Umbilical cord (tissue), 1 donor: ENCODE measurements at regions not wholly inside any gene's neighbourhood (a gene's known extent, or its start where the extent isn't known, plus 50 kb on each side); places are given as distances from the start of the nearest gene placed in this dataset.
"Not testable (repeated sequence)": the region's sequence is repeated elsewhere in the genome, so short reads cannot be mapped to it uniquely, and the experiment has no call there.

ENCODE experiments used
- DNase-seq: peaks from one replicate; pipeline ENCODE4 v3.0.0-alpha.2; 2015; ENCODE audit warnings: low spot score

DNA sequence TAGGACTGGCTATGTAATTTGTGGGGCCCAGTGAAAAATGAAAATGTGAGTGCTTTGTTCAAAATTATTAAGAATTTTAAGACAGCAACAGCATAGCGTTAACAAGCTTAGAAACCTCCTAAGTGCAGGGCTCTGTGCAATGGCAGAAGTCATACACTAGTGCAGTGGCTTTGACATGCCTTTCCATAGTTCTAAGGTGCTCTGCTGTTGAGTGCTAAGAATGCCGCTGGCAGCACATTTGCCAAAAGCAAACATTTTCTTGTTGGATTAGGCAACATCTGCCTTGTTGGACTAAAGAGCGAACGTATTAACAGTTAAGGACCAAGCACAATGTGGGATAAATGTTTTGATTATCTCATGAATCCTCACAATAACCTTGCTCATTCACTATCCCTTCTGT, 244.9 kb upstream of the PDE3A start:
- DNase-seq: no peak

DNA sequence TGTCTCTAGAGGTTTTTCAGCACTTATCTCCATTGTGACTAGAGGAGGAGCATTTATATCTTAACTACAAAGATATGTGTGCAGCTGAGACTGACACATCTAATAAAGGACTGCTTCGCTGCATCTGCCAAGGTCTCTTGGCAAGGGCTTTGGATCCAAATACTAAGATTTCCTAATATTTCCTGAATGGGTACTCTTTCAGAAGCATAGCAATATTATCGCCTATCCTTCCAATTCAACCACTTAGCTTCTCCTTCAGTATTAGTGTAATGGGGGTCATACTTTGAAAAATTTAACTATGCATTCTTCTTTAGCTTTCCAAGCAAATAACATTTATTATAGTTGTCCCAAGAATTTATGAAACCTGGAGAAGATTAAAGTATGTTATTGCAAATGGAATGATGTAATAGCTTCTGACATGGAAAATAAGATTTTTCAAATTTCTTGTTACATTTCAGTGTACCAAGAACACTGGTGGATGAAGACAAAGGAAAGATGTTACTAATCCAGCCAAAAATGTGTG, 243.0 kb upstream of the PDE3A start:
- DNase-seq: peak; percentile 37

DNA sequence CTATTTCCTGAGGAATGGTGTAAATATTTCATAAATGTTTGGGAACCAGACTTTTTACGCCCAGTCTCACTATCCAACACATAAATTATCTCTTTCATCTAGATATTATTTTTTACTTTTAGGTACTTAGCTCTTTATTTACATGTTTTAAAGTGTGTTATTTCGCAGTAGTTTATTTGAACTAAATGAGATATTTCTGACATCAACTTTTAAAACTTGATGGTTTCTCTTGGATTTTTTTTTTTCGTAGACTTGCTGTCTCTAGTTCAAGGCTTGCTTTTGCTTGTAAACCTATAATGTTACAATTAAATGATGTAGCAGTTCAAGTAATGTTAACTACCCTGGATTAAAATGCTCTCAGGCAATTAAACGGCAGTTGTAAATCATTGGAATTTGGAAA, 241.7 kb upstream of the PDE3A start:
- DNase-seq: no peak

DNA sequence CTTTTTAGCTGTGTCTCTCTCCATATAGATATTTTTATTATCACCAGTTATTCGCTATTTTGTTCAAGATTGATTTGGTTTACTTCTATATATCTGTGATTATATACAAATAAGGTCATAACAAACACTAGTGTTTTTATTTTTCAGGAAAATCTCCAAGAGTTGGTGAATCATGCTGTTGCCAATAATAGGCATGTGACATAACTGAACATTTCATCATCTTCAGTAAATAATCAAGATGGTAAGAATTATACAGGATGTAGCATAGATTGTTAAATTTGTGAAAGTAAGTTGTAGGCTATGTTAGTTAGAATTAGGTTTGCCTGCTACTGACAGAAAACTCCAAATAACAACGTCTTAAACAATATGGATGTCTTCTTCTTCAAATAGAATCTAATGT, 240.9 kb upstream of the PDE3A start:
- DNase-seq: no peak

DNA sequence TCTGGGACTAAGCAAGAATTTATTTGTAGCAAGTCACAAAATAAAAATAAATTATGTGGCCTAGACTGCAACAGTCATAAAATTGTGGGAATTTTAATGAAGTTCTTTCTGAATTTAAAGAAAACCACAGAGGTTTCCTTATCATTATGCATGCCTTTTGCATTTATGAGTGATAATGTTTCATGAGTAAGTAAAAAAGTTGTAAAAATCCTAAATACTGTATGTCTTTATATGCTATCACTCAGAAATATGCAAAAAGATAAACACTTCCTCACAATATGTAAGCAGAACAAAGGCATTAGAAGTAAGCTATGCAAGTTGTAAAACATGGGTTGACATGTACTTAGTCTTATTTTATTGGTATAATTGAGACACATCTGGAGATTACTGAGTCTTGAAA, 239.4 kb upstream of the PDE3A start:
- DNase-seq: peak; percentile 63

DNA sequence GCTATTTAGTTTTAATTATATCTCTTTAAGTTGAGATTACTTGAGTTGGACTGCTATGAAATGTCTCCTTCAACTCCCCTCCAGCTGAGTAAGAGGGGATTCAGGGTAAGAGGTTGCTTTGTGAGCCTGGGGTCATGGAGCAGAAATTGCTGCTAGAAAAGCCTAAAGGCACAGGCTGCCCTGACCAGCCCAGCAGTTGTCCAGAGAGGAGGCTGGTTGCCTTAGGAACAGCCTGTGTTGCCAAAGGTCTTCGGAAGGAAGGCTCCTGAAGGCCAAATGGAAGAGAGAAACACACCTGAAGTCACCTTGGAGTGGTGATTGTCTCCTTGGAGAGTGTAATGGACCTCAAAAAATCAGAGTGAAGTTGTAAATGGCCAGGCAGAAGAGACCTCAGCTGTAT, 235.5 kb upstream of the PDE3A start:
- no peak for DNase-seq

DNA sequence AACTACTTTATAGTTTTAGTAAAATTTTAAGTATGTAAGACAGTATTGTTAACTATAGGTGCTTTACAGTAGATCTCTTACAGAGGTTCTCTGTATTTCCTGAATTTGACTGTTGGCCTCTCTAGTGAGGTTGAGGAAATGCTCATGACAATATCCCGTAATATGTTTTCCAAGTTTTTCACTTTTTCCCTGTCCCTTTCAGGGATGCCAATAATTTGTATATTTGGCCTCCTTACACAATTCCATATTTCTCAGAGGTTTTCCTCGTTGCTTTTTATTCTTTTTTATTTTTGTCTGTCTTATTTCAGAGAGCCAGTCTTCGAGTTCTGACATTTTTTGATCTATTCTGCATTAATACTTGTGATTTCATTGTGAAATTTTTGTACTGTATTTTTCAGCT, 233.7 kb upstream of the PDE3A start:
- no peak for DNase-seq

DNA sequence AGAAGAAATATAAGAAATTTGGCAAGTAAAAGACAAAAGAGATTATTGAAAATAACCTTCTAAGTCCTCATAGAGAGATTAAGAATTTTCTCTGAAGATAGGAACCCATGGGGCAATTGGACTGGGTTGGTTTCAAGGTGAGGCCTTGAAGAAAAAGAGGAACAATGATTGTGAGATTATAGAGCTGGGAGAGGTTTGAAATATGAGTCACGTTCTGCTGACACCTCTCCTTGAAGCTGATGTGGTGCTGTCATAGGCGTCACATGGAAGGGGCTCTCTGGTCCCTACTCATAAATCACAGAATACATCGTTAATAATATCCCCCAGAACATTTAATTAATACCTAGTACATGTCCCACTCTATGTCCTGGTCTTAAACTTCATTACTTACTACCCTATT, 227.6 kb upstream of the PDE3A start:
- DNase-seq: no peak

DNA sequence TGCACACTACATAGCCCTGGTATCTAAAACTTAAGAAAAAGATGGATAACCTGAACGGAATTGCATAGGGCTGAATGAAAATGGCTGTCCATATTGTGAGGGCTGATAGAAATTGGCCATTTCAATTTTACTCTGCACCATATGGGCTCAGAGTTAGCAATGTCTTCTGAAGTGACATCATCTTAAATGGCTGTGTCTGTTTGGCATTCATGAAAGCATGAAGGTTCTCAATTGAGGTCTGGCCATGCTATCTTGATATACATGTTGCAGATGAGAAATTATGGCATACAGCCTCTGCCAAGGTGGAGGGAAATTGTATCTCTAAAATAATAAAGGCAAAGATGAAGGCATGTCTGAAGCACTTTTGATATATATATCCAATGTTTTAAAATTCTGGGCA, 226.0 kb upstream of the PDE3A start:
- DNase-seq: peak; percentile 25

DNA sequence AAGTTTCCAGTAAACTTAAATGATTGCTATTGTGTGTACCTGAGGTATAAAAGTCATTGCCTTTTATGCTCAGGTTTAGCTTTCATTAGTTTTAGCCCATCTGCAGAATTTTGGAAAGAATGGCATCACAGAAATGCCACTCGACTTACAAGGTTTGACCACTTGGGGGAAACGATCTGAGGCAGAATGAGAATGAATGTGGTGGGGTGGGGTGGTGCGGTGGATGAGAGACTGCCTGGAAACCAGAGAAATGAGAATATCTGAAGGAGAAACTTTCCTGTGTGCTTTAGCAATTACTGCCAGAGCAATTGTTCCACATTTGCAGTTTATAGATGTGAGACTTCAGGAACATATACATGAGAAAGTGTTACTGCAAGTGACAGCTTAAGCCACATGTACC, 225.4 kb upstream of the PDE3A start:
- no peak for DNase-seq

DNA sequence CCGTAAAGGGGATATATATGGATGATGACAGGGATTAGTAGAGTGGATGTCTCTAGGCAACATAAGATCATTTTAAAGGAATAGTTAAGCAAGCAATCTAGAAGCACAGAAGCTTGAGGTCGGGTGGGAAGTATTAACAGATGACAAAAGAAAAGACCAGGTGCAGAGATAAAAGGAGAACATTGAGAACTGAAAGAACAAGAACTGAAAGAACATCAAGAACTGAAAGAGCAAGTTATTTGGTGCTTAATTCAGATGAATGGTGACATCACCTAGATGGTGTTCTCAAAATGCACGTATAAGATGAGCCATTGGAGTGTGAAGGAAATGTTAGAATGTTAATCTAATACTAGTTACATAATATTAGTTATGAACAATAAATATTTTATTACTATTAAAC, 224.0 kb upstream of the PDE3A start:
- DNase-seq: no peak

DNA sequence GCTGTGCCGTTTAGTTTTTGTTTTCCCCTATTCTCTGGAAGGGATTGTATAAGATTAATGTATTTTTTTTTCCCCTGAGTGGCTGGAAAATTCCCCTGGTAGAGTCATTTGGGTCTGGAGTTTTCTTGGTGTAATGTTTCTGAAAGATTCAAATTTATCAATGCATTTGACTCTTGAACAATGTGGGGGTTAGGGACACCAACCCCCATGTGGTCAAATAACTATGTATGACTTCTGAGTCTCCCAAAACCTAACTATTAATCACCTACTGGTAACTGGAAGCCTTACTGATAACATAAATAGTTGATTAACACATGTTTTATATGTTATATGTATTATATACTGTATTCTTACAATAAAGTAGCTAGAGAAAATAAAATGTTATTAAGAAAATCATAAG, 220.1 kb upstream of the PDE3A start:
- no peak for DNase-seq

DNA sequence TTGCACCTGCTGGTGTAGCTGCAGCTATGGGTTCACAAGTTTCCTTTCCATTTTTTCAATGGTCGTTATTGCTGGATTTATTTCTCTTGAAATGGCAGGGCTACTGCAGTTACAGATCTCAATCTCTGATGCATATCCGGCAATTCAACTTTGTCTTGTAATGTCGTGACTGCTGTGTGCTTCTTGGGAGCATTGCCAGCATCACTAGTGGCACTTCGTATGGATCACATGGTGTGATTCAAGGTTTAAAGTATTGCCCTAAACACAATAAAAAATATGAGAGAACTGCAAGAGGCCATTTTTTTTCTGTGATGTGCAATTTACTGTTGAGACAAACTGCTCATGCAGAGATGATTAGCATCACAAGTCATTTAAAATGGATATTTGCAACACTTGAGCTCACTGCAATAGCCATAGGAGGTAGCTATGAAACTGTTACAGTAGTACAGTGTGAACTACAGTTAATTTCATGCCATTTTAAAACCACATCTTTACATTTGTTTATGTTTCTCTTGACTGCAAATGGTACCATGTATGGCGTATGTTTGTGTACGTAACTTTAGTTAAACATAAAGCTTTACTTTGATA, 217.4 kb upstream of the PDE3A start:
- DNase-seq: peak; percentile 42

DNA sequence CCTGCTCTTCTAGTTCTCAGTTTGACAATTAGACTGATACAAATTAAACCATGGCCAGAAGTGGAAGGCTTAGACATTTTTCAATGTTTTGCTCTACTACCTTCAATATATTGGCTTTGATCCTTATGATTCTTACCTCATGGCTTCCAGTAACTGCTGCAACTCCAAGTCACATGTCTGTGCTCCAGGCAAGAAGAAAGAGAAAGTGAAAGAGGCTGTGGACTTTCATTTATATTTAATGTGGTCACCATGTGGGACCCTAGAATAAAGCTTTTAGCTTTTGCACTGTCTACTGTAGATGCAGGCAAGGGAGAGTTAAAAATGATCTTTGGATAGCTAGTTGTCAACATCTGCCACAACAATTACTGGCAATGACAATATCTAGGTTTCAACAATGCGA, 214.3 kb upstream of the PDE3A start:
- no peak for DNase-seq

DNA sequence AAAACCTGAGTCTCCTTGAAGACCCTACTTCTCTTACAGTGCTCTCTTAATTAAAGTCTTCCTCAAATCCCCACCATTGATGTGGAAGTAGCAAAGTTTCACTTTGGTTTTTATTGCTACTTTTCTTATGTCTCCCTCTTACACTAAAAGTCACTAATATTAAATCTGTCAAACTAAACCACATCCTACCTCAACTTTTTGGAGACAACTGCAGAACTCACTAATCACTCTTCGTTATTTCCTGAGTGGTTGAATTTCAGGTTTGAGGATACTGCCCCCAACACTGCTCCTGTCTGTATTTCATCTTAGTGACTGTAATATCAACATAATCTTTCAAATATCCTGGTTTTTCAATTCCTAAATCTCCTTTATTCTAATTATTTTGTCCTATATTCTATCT, 213.0 kb upstream of the PDE3A start:
- no peak for DNase-seq

DNA sequence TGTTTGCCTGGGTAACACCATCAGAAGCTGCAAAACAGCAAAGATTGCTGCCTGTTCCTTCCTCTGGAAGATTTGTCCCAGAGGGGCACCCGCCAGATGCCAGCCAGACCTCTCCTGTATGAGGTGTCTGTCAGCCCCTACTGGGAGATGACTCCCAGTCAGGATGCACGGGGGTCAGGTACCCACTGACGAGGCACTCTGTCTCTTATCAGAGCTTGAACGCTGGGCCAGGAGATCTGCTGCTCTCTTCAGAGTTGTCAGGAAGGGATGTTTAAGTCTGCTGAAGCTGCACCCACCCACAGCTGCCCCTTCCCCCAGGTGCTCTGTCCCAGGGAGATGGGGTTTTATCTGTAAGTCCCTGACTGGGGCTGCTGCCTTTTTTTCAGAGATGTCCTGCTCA, 207.4 kb upstream of the PDE3A start:
- DNase-seq: not testable (repeated sequence)

DNA sequence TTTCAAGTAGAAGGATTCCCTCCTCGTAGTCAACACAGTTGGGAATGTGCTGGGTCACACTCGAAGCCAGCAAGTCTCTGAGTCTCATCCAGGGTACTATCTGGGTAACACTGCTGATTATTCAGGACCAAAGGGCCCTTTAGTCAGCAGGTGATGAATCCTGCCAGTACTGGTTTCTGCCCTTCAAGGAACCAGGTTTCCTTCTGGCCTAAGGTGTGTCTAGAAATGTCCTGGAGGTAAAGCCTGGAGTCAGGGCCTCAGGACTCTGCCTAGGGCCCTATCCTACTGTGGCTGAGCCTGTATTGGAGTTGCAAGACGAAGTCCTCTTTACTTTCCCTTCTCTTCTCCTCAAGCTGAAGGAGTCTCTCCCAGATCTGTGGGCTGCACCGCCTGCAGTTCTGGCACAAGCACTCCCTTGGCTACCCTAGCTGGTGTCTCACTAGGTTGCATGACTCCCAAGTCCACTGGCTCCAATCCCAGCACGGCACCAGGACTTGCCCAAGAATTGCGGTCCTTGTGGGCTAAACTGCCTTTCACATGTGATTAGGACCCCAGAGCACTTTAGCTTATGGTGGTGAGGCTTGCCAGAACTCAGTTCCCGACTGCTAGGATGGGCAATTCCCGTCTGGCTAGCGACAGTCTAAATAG, 193.7 kb upstream of the PDE3A start:
- DNase-seq: no peak

DNA sequence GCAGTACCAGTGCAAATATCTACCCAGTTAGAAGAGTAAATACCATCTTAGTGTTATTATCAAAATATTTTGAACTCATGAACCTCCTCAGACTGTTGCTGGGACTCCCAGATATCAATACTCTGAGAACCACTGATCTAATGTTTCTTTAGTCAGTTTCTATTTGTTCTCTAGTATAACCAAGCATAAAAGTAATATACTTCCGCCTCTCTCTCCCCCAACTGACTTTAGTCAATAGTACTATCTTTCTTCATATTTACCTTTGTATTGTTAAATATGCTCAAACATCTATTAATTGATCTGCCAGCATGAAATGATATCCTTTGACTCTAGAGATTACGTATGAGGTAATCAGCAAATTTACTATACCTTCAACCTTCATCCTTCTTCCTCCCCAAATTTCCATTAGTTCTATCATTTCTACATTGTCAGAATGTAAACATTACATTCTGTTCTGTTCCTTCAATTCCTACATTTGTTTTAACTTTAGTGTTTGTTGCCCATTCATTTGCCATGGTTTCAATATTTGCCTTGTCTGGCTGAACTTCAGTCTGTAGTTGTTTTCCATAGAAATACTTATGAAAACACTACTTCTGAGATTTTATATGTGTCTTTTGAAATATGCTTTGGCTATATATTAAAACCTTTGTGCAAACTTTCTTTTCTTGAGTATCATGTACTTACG, 192.5 kb upstream of the PDE3A start:
- no peak for DNase-seq

DNA sequence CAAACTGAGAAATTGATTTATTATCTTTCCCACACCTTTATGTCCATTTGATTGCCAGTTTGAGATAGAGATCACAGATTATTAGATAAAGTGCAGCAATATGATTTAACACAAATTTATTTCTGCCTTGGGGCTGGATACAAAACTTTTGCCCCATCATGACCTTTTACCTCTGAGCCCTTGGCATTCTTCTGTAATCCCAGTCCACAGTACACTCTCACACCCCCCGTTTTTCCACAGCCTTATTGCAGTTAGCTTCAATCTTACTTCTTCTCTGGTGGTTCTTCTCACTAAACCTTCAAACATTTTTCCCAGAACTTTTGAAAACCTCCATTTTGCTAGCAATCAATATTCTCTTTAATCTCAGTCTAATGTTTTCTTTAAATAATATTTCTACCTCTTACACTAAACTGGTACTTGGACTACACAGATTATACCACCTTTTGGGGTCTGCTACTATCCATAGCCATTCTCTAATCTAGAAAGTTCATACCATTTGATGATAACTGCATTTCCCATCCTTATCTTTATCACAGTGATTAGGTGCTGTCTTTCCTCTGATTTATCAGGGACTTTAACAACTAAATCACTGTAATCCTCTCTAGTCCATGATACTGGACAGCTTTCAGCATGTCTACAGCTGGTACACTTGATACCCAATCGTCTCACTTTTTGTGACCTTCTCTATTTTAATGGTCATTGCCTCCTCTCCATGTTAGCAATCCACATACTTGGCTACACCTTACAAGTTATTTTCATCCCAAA, 186.7 kb upstream of the PDE3A start:
- DNase-seq: peak; percentile 86

DNA sequence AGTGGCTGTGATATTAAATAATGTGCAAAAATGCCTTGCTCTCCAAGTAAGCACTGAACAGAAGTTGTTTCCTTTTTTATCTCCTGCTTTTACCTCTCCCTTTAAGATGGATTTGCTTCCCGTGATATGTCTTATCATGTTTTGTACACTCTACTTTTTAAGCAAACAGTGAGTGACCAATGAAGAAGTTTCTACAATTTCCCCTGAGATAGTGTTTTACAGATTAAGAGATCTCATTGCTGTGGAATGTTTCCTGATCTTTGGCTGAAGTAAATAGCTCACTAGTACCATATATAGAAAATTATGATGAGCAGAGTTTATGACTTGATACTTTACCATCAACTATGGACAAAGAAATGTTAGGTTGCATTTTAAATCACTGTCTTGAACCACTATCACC, 184.8 kb upstream of the PDE3A start:
- peak; percentile 87 for DNase-seq

DNA sequence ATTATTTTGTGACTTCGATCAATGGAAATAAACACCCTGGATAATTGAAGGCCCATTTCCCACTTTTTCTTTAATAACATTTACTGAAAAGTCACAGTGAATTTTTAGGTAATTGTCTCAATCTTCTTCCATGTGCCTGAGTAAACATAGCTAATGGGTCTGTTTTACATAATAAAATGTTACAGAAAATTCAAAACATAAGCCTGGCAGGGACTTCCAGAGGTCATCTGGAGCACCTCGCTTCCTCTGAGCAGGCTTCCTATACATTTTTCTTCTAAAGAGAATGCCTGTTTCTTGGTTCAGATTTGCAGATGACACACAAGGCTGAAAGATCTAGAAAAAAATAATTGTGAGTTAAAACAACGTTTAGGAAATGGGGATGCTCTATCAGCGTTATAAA, 183.8 kb upstream of the PDE3A start:
- no peak for DNase-seq

DNA sequence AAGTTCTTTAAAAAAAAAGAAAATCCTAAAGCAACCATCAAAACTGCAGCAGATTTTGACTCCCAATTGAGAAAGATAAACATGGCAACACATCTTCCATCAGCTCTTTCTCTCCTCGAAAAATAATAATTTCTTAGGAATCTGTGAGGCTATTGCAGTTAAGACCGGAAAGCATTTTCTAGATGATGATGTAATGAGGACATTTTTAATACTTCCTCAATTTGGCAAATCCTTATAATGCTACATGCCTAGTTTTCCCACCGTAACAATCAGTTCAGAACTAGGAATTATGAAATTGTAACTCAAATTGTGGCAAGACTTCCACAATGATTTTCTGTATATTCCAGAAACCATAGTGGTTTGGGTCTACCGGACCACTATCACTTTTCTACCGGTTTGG, 180.9 kb upstream of the PDE3A start:
- no peak for DNase-seq
